HG03469 (cell line): ENCODE measurements at regions not wholly inside any gene's neighbourhood (a gene's known extent, or its start where the extent isn't known, plus 50 kb on each side); places are given as distances from the start of the nearest gene placed in this dataset.

Experiments used
- ATAC-seq: cut with Tn5 transposase; IDR thresholded peaks from one replicate; pipeline ENCODE4 v1.9.1; 2021; ENCODE audit warnings: mild to moderate bottlenecking, moderate library complexity, moderate number of reproducible peaks; ENCODE audit not compliant: unreplicated experiment

DNA sequence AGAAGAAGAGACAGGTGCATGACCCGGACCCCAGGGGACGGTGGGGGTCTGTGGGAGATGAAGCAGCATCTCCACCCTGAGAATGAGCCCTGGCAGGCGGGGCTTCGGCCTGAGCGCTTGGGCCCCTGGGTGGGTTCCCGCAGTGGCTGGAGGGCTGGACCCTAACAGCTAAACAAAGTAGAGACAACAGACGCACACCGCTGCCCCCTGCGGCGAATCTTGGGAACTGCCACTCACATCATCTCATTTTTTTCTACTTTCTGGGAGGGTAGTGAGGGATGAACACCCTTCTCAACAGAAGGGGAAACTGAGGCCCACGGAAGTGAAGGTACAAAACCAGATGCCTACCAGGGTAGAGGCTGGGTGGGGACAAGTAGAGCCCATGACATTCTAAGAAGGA is 104.7 kb downstream of the RFLNA start:
- no peak for ATAC-seq

DNA sequence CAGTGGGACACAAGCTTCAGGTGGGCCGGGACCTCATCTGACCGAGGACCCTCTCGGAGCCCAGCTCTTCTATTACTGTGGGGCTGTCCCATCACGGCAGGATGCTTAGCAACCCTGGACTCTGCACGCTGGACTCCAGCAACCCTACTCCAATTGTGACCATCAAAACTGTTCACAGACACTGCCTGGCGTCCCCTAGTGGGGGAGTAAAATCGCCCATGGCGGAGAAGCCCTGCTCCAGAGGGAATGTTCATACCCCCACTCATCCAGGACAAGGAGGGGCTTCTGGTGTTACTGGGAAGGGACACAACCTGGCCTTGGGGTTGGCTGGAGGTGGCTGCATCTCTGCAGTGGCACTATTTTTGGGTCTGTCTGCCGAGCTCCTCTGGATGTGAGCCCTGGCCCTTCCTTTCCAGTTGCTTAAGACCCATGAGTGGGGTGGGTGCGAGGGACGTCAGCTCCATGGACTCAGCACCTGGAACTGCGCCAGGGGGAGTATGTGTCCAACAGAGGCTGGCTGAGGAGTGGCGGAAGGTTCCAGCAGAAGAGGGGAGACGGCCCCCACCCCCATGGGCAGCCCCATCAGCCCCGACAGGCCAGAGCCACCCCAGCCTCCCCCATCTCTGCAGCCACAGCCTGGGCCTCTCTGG is 103.8 kb downstream of the RFLNA start:
- ATAC-seq, result no peak

DNA sequence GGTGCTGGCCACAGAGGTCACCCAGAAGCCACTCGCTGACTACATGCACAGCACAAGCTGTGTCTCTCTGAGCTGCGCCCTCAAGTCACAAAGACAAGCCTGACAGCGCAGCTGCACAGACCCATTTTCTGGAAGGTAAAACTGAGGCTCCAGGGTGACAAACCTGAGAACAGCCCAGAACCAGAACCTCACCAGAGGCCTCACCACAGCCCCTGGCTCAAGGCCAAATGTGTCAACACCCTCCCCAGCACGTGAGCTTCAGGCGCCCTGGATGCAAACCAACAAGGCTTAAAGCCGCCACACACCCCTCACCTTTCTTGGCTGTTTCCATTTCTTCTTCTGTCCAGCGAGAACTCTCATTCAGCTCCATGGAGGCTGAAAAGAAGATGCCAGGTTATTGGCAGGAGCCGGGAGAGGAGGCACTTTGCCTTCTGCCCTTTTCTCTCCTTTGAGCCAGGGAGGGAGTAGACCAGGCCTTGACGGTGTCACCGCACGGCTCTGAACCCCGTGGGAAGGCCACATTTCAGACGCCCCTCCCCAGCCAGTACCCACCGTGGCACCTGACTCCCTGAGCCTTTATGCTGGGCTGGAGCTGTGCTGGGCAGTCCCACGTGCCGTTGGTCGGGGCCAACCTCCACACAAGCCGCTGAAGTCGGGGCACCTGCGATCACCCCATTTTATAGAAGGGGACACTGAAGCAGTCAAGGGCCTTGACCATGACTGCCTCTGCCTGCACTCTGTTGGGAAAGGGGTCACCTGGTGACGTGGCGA is 103.1 kb downstream of the RFLNA start:
- no peak for ATAC-seq

DNA sequence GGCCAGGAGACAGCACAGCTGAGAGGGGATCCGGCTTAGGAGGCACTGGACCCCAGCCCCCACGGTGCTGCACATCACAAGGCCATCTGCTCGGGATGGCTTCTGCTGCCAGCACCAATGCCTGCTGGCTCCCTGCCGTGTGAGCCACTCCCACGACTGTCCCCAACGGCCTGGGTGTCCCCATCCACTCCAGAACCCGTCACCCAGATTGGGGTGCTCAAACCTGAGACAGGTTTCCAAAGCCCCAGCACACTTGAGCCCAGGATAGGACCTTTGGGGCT is 102.4 kb downstream of the RFLNA start:
- ATAC-seq, result no peak

GRCh38 chr12:124396544-124397398 is 101.9 kb downstream of the RFLNA start:
- no peak for ATAC-seq

- ATAC-seq, result no peak
These were observed 101.1 kb downstream of the RFLNA start for GRCh38 chr12:124395986-124396385.

- ATAC-seq, result no peak
These were observed 100.4 kb downstream of the RFLNA start for GRCh38 chr12:124395284-124395752.

DNA sequence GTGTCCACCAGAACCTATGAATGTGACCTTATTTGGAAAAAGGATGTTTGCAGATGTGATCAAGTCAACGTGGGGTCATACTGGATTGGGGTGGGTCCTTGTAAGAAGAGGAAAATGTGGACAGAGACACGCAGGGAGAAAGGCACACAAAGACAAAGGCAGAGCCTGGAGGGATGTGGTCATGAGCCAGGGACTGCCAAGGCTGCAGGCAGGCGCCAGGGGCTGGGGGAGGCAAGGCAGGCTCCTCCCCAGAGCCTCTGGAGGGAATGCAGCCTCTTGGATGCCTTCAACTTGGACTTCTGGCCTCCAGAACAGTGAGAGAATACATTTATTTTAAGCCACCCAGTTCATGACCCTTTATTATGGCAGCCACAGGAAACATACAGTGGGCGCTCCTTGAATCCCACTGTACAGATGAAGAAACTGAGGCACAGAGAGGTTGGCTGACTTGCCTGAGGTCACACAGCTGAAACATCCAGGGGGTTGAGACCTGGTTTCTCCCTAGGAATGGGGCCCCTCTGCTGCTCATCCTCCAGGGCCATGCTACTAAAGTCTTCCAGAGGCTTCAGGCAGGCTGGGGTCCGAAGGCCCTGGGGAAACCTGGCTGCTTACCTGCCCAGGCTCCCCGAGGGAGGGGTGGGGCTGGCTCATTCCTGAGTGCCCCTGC is 99.7 kb downstream of the RFLNA start:
- no peak for ATAC-seq

DNA sequence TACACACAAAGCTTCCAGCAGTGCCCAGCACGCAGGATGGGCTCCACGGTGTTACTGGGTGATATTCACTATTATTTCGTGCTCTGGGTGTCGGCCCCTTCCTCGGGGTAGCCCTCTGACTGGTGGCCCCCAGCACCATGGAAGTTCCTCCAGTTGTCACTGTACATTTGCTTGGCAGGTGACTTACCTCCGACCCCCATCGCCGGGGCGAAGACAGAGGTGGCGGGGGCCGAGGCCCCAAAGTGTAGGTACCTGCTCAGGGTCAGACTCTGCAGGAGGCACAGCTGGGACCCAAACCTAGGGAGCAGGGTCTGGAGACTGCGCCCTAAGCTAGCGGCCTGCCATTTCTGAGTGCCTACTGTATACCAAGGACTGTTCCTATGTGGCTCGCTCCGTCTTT is 98.9 kb downstream of the RFLNA start:
- no peak for ATAC-seq

GRCh38 chr12:124393414-124393790 is 98.5 kb downstream of the RFLNA start:
- no peak for ATAC-seq

DNA sequence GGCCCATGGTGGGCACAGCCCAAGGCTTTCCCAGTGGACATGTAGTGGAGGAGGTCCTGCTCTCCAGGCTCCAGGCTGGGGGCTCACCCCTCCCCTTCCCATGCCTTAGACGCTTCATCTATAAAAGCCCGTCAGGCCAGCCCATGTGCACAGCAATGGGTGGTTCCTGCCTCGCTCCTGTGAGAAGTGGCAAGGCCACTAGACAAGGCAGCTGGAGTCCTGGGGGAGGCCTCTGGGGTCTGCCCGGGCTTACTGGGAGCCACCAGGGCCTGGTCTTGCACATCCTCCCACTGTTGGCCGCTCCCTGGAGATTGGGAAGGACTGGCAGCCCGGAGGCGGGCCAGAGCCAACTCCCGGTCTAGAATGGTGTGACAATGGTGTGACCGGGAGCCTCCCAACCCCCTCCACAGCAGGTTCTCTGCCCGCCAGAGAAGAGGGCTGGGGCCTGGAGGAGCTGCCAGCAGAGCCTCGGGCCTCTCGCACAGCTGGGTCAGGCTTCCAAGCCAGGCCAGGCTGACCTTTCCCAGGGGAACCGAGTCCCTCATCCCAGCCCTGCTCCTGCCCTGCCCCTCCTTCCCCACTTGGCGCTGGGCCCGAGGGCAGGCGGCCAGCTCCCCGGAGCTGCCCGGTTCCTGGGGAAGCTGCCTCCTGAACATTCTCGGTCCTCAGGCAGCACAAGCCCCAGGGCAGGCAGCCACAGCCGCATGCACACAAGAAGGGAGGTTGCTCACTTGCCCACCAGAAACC is 97.9 kb downstream of the RFLNA start:
- no peak for ATAC-seq

- ATAC-seq, result no peak
These were observed 97.4 kb downstream of the RFLNA start for GRCh38 chr12:124392271-124392666.

- no peak for ATAC-seq
These were observed 96.7 kb downstream of the RFLNA start for GRCh38 chr12:124391340-124392261.

DNA sequence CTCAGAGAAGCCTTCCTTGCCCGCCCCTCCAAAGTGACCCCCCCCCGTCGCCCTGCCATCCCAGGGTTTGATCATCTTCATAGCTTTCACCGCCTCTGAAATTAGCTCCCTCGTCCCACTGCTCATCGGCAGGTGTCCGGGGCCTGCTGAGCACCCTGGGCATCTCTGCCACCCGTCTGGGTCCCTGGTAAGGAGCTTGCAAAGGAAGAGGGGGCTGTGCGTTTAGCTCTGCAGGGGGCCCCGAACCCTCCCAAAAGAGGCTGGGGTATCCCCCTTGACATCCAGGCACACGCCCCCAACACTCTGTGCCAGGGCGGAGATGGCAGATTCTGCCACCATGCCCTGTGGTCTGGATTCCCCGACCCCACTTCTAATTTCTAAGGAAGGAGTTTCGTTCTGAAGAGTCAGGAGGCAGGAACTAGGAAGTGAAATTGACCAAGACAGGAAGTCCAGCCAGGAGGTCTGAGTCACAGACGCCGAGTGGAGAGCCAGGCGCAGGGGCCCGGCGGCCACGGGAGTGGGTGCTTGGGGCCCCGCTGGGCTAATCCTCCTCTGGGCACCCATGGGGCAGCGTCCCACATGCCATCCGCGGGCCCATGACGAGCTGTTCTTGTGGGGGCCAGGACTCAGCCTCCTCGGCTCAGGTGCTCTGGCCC is 95.7 kb downstream of the RFLNA start:
- ATAC-seq, result no peak

GRCh38 chr12:124389725-124390441 is 95.0 kb downstream of the RFLNA start:
- ATAC-seq, result no peak

- no peak for ATAC-seq
These were observed 94.3 kb downstream of the RFLNA start for GRCh38 chr12:124389138-124389724.

DNA sequence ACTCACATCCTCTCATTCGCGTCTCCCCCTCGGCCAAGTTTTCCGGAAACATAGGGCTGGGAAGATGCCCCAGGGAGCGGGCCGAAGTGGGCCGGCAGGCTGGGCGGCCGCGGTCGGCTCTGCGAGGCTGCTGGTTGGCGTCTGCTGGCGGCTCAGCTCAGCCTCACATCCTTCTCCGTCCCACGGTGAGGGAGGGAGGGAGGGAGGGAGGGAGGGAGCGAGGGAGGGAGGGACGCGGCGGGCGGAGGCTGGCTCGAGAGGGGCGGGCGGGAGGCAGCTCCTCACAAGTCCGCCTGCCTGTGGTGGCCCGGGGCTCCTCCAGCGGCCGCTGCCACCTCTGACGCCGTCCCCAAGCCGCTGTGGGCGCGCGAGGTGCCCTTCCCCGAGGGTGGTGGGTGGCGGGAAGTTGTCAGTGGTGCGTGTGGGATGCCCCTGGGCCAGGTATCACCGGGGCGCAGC is 93.8 kb downstream of the RFLNA start:
- ATAC-seq, result no peak
